Pancreas (tissue), 10 donors: ENCODE measurements at regions not wholly inside any gene's neighbourhood (a gene's known extent, or its start where the extent isn't known, plus 50 kb on each side); places are given as distances from the start of the nearest gene placed in this dataset.

ENCODE experiments used
- ATAC-seq, 4 donors: fragments of 200-7000 bp; cut with Tn5 transposase; one replicate each; pipeline versions ENCODE4 v1.8.0 to v1.9.1; 2020; ENCODE audit warnings: mild to moderate bottlenecking in 4 of 4, moderate library complexity in 4 of 4
- DNase-seq, 6 donors: peaks; one replicate each; pipeline ENCODE4 v3.0.0-alpha.2; 2020
- FAIRE-seq: peaks from 2 replicates; lab custom pipeline; 2012; peaks lifted over from hg19 to GRCh38; lab: Jason Lieb, UNC
- H3K27ac ChIP-seq, 4 donors: fragments of 200-600 bp; sonication (generic); 1 replicate in 3 of 4; 2 replicates in 1 of 4; pipeline versions ENCODE4 v1.5.0 to v1.8.0; 2020
- H3K27me3 ChIP-seq, 4 donors: fragments of 200-600 bp; one replicate each; pipeline ENCODE4 v1.8.0; 2021
- H3K36me3 ChIP-seq, 3 donors: fragments of 200-600 bp; sonication (generic) in 1 of 3; one replicate each; pipeline versions ENCODE4 v1.5.0 to v1.8.0; 2020 to 2021
- H3K4me1 ChIP-seq, 3 donors: fragments of 200-600 bp; one replicate each; pipeline ENCODE4 v1.8.0; 2021
- H3K4me3 ChIP-seq, 4 donors: fragments of 200-600 bp; sonication (generic) in 2 of 4; one replicate each; pipeline versions ENCODE4 v1.5.0 to v1.8.0; 2020 to 2021
- H3K9me3 ChIP-seq, 4 donors: fragments of 200-600 bp; one replicate each; pipeline ENCODE4 v1.8.0; 2021
- CTCF ChIP-seq, 4 donors: fragments of 200-600 bp; sonication (generic) in 3 of 4; IDR thresholded peaks; one replicate each; pipeline versions ENCODE4 v1.5.0 to v1.8.0; 2021; ENCODE audit warnings: antibody characterized with exemption in 4 of 4
- WGBS, 2 donors: extraction: QIAGEN DNeasy Blood & Tissue Kit; methylation state at CpG; one replicate each; pipeline ENCODE4 v1.1.7; 2013; 5-methylcytosine and 5-hydroxymethylcytosine counted together
- intact Hi-C, 3 donors: fragments of 100-400 bp; cut with DNase I; formaldehyde crosslinking; loops; one replicate each; pipeline versions ENCODE4 v1.11.1 to v1.14.2; 2022
- donor health status: healthy with polysubstance abuse.
- donor health status: DM: no; HTN: no; CAD: no; lungs with moderate emphysema.
- donor health status: DM: no; HTN: no; CAD: no.
- donor health status: control.
- donor health status: control.
- donor health status: Bipolar disorder and iron deficiency.
- donor health status: DM: yes; HTN: yes; CAD: no.
- donor health status: DM: no; HTN: no; CAD: no.
- donor health status: DM: no; HTN: no; CAD: no.
- donor health status: DM: yes; HTN: yes; CAD: no.

- TF ChIP-seq CTCF (IDR thresholded peaks at IDR 0.05), result no peak
- Histone ChIP-seq H3K27ac (no peak overlapping the region), H3K9me3 (no peaks in the 10 kb centered on the region), H3K4me1 (no peaks in the 10 kb centered on the region), H3K27me3 (no peaks in the 10 kb centered on the region), H3K36me3 (no peaks in the 10 kb centered on the region), H3K4me3 (no peak overlapping the region)
- DNase-seq (no peak), ATAC-seq (no peak), FAIRE-seq (no peak)
- intact Hi-C loops, result no loop called here
- 82 to 87% methylated on average over 18 of the region's 18 CpGs for WGBS, 2 donors
Measured at GRCh38 chr9:86756576-86757381, 190.5 kb downstream of the GAS1 start.

GRCh38 chr9:86755561-86755941 lies 191.8 kb downstream of the GAS1 start:
- no peaks in the 10 kb centered on the region for H3K36me3 ChIP-seq
- ATAC-seq (no peak), FAIRE-seq (no peak), DNase-seq (no peak)
- WGBS, 2 donors, result 66 to 68% methylated on average over 8 of the region's 8 CpGs
- H3K4me1 ChIP-seq, result no peaks in the 10 kb centered on the region
- intact Hi-C loops, result no loop called here
- H3K27ac ChIP-seq, result no peak overlapping the region
- no peaks in the 10 kb centered on the region for H3K27me3 ChIP-seq
- H3K9me3 ChIP-seq, result no peaks in the 10 kb centered on the region
- no peak for TF ChIP-seq CTCF (IDR thresholded peaks at IDR 0.05)
- no peak overlapping the region for H3K4me3 ChIP-seq

GRCh38 chr9:86754581-86755560 lies 192.4 kb downstream of the GAS1 start:
- 26 to 33% methylated on average over 6 of the region's 6 CpGs for WGBS, 2 donors
- FAIRE-seq (no peak), DNase-seq (no peak), ATAC-seq (no peak)
- Histone ChIP-seq H3K27ac (no peak overlapping the region), H3K4me3 (no peak overlapping the region), H3K4me1 (no peaks in the 10 kb centered on the region), H3K36me3 (no peaks in the 10 kb centered on the region), H3K9me3 (no peaks in the 10 kb centered on the region), H3K27me3 (no peaks in the 10 kb centered on the region)
- intact Hi-C loops, result no loop called here
- TF ChIP-seq CTCF (IDR thresholded peaks at IDR 0.05), result no peak

GRCh38 chr9:86753836-86754235 lies 193.5 kb downstream of the GAS1 start:
- ATAC-seq (no peak), DNase-seq (no peak), FAIRE-seq (no peak)
- H3K27me3 ChIP-seq, result no peaks in the 10 kb centered on the region
- H3K4me1 ChIP-seq, result no peaks in the 10 kb centered on the region
- H3K27ac ChIP-seq, result no peak overlapping the region
- WGBS, 2 donors, result 83 to 89% methylated on average over 3 of the region's 3 CpGs
- H3K9me3 ChIP-seq, result no peaks in the 10 kb centered on the region
- H3K36me3 ChIP-seq, result no peaks in the 10 kb centered on the region
- TF ChIP-seq CTCF (IDR thresholded peaks at IDR 0.05), result no peak
- H3K4me3 ChIP-seq, result no peak overlapping the region
- intact Hi-C loops, result no loop called here
